GM23248 (cell line): ENCODE measurements at regions not wholly inside any gene's neighbourhood (a gene's known extent, or its start where the extent isn't known, plus 50 kb on each side); places are given as distances from the start of the nearest gene placed in this dataset.
A peak's percentile ranks its signal among the peaks of the same experiment; 100 is the strongest.
"Not testable (repeated sequence)": the region's sequence is repeated elsewhere in the genome, so short reads cannot be mapped to it uniquely, and the experiment has no call there.

Experiments used
- DNase-seq: peaks from one replicate; pipeline ENCODE4 v3.0.0-alpha.2; 2015
- H2AFZ ChIP-seq: fragments of 200-600 bp; sonication (generic); 2 replicates; pipeline ENCODE4 v1.6.1; 2016; ENCODE audit warnings: antibody characterized with exemption
- H3F3A ChIP-seq: fragments of 200-600 bp; sonication (generic); 2 replicates; pipeline ENCODE4 v1.6.1; 2016; ENCODE audit warnings: mild to moderate bottlenecking, antibody characterized with exemption, mixed run types; ENCODE audit not compliant: insufficient read depth
- H3K27ac ChIP-seq: fragments of 200-600 bp; sonication (generic); 2 replicates; pipeline ENCODE4 v1.5.1; 2016; ENCODE audit warnings: mild to moderate bottlenecking
- H3K27me3 ChIP-seq: fragments of 200-600 bp; sonication (generic); replicated peaks from 2 replicates; pipeline ENCODE4 v1.6.1; 2016; ENCODE audit warnings: mild to moderate bottlenecking; ENCODE audit not compliant: insufficient read depth
- H3K36me3 ChIP-seq: fragments of 200-600 bp; sonication (generic); 2 replicates; pipeline ENCODE4 v1.6.1; 2016; ENCODE audit warnings: low read depth, mild to moderate bottlenecking
- H3K4me1 ChIP-seq: fragments of 200-600 bp; sonication (generic); 2 replicates; pipeline ENCODE4 v1.6.1; 2016; ENCODE audit warnings: mild to moderate bottlenecking; ENCODE audit not compliant: insufficient read depth
- H3K4me2 ChIP-seq: fragments of 200-600 bp; sonication (generic); one replicate; pipeline ENCODE4 v1.6.1; 2016; ENCODE audit warnings: mild to moderate bottlenecking; ENCODE audit not compliant: unreplicated experiment
- H3K4me3 ChIP-seq: fragments of 200-600 bp; sonication (generic); 2 replicates; pipeline ENCODE4 v1.5.1; 2016; ENCODE audit warnings: mild to moderate bottlenecking
- H3K79me2 ChIP-seq: fragments of 200-600 bp; sonication (generic); 2 replicates; pipeline ENCODE4 v1.6.1; 2016; ENCODE audit warnings: mild to moderate bottlenecking; ENCODE audit not compliant: insufficient read depth
- H3K9ac ChIP-seq: fragments of 200-600 bp; sonication (generic); 2 replicates; pipeline ENCODE4 v1.6.1; 2016; ENCODE audit warnings: mild to moderate bottlenecking
- H3K9me2 ChIP-seq: fragments of 200-600 bp; sonication (generic); 2 replicates; pipeline ENCODE4 v1.6.1; 2016; ENCODE audit warnings: mixed run types, mild to moderate bottlenecking, moderate library complexity; ENCODE audit not compliant: insufficient read depth
- H3K9me3 ChIP-seq: fragments of 200-600 bp; sonication (generic); one replicate; pipeline ENCODE4 v1.6.1; 2017; ENCODE audit warnings: low read depth
- H4K20me1 ChIP-seq: fragments of 200-600 bp; sonication (generic); 2 replicates; pipeline ENCODE4 v1.6.0; 2016; ENCODE audit not compliant: insufficient read depth
- EZH2 ChIP-seq: fragments of 200-600 bp; sonication (generic); IDR thresholded peaks from 2 replicates; pipeline ENCODE4 v1.6.1; 2018; ENCODE audit warnings: antibody characterized with exemption, mild to moderate bottlenecking; ENCODE audit not compliant: insufficient read depth, poor library complexity, severe bottlenecking
- EZH2phosphoT487 ChIP-seq: fragments of 200-600 bp; sonication (generic); IDR thresholded peaks from 2 replicates; pipeline ENCODE4 v1.6.1; 2018; ENCODE audit warnings: antibody characterized with exemption, moderate library complexity, mild to moderate bottlenecking, low read depth; ENCODE audit not compliant: insufficient read depth
- WGBS, 2 experiments: methylation state at CpG; one replicate each; pipeline ENCODE4 v1.1.6; 2015 to 2017; ENCODE audit warnings: low lambda C conversion rate in 2 of 2, low coverage in 1 of 2; ENCODE audit errors: missing lambda C conversion rate in 2 of 2; 5-methylcytosine and 5-hydroxymethylcytosine counted together
- in situ Hi-C: fragments of 300-500 bp; cut with MboI; formaldehyde crosslinking; loops from 2 replicates; pipeline ENCODE4 v1.15.0; 2020

DNA sequence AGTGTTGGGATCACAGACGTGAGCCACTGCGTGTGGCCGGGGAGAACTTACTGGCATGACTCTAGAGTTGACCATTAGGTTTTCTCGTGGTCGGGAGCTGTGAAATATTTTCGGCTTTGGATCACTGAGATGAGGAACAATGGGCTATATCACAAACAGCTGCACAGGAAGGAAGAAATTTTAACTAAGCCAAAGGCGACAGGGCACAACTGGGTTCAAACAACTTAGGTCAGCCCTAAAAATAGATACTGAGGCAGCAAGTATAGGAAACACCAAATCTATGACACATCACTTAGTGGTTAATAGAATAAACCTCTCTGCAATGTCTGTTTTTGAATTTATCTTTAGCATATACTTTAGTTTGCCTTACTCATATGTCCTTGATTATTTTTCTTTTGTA lies 162.9 kb downstream of the LRIG3 start:
- Histone ChIP-seq H3K4me2 (peak overlapping the region; percentile 5), H3K36me3 (no peaks in the 10 kb centered on the region), H3K27ac (peak overlapping the region; percentile 70), H2AFZ (no peak overlapping the region), H3K9ac (no peak overlapping the region), H3F3A (peaks cover 12% of the 10 kb centered on the region), H4K20me1 (no peaks in the 10 kb centered on the region), H3K79me2 (no peaks in the 10 kb centered on the region), H3K4me3 (no peak overlapping the region), H3K9me3 (no peaks in the 10 kb centered on the region), H3K27me3 (no peaks in the 10 kb centered on the region), H3K4me1 (peaks cover 17% of the 10 kb centered on the region), H3K9me2 (no peaks in the 10 kb centered on the region)
- 5 to 15% methylated on average over 7 of the region's 7 CpGs for WGBS, 2 experiments
- TF ChIP-seq EZH2phosphoT487 (0 out of 2 replicates have a peak, but pooled peaks have one; percentile 62), EZH2 (no peak)
- peak; percentile 89 for DNase-seq
- in situ Hi-C loops = no loop called here

- H2AFZ ChIP-seq, H3K79me2 ChIP-seq, in situ Hi-C loops, H3K9ac ChIP-seq, H3K4me2 ChIP-seq, H3K27me3 ChIP-seq, H3K9me2 ChIP-seq, H3K36me3 ChIP-seq, H4K20me1 ChIP-seq, H3K9me3 ChIP-seq, H3K4me3 ChIP-seq, DNase-seq, H3K27ac ChIP-seq: not testable (repeated sequence)
- Histone ChIP-seq H3F3A (peaks cover 22% of the 10 kb centered on the region), H3K4me1 (peaks cover 27% of the 10 kb centered on the region)
- 0% methylated on average over 1 of the region's 1 CpG for WGBS, 2 experiments
These were observed 160.6 kb downstream of the LRIG3 start for GRCh38 chr12:58759745-58760144.

DNA sequence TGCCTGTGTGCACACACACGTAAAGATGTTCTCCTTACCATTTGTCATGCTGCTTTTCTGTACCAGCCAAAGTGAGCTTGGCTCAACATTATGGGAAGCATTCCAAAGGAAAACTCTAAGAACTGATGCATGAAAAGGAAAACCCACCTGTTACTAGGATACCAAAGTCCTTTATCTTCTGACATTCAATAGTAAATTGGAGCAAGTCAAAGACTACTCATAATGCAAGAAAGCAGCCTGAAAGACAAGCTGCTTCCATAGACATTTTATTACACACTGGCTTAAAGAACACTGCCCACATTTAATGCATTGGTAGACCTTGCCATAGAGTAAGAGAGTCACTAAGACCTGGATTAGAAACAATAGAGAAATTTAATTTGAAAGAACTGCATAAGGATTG lies 159.0 kb downstream of the LRIG3 start:
- Histone ChIP-seq H3F3A (peaks cover 22% of the 10 kb centered on the region), H2AFZ (no peak overlapping the region), H3K4me2 (no peak overlapping the region), H3K79me2 (no peaks in the 10 kb centered on the region), H3K27ac (no peak overlapping the region), H3K36me3 (no peaks in the 10 kb centered on the region), H3K27me3 (no peaks in the 10 kb centered on the region), H3K4me3 (no peak overlapping the region), H4K20me1 (no peaks in the 10 kb centered on the region), H3K9ac (no peak overlapping the region), H3K9me2 (no peaks in the 10 kb centered on the region), H3K9me3 (no peaks in the 10 kb centered on the region), H3K4me1 (peaks cover 32% of the 10 kb centered on the region)
- in situ Hi-C loops = no loop called here
- 94 to 97% methylated on average over 1 of the region's 1 CpG for WGBS, 2 experiments
- no peak for DNase-seq
- TF ChIP-seq EZH2 (no peak), EZH2phosphoT487 (no peak)

DNA sequence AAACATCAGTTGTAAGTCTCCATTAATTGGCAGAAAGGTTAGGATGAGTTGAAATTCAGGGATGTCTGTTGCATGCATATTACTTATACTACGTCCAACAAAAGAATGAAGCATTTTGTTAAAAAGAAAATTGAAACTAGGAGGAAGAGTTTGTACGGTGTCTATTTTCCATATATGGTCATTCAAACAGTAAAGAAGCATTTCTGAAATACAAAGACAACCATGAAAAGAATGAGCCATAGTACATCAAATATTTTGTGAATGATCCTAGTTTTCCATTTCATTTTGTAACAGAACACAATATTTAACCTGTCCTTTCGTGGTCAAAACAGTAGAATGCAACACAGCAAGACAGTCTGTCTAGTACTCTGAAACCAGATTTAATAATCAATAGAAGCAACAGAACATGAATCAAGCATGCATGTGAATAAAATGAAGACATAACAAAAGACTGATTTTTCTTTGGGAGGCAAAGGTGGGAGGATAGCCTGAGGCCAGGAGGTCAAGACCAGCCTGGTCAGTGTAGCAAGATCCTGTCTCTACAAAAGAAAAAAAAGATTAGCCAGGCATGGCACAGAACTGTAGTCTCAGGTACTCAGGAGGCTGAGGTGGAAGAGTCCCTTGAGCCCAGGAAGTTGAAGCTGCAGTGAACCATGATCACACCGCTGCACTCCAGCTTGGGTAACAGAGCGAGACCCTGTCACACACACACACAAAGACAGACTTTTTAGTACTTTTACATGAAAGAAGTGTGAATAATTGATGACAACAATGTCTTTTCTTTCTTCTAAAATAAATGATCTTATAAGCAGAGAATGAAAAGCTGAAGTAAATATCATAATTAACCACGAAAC lies 156.0 kb downstream of the LRIG3 start:
- H3K27ac ChIP-seq = peak overlapping the region; percentile 19; the same call in 1 of the 2 replicates

More for the DNA sequence above, 156.0 kb downstream of the LRIG3 start:
- no peaks in the 10 kb centered on the region for H3K27me3 ChIP-seq
- H2AFZ ChIP-seq = peak overlapping the region; percentile 15
- no peak overlapping the region for H3K4me3 ChIP-seq
- no peaks in the 10 kb centered on the region for H3K9me2 ChIP-seq
- no peaks in the 10 kb centered on the region for H3K79me2 ChIP-seq
- H3K4me2 ChIP-seq = peak overlapping the region; percentile 4
- 60 to 62% methylated on average over 6 of the region's 6 CpGs for WGBS, 2 experiments
- peak; percentile 17 for DNase-seq
- H3K9me3 ChIP-seq = no peaks in the 10 kb centered on the region
- H3F3A ChIP-seq = peaks cover 10% of the 10 kb centered on the region; the same call in 1 of the 2 replicates
- TF ChIP-seq EZH2 (no peak), EZH2phosphoT487 (no peak)
- no peaks in the 10 kb centered on the region for H3K36me3 ChIP-seq
- H3K9ac ChIP-seq = no peak overlapping the region
- peaks cover 15% of the 10 kb centered on the region for H3K4me1 ChIP-seq
- in situ Hi-C loops = no loop called here
- H4K20me1 ChIP-seq = no peaks in the 10 kb centered on the region
